ENCODE measurements at regions not wholly inside any gene's neighbourhood (a gene's known extent, or its start where the extent isn't known, plus 50 kb on each side); places are given as distances from the start of the nearest gene placed in this dataset.

DNA sequence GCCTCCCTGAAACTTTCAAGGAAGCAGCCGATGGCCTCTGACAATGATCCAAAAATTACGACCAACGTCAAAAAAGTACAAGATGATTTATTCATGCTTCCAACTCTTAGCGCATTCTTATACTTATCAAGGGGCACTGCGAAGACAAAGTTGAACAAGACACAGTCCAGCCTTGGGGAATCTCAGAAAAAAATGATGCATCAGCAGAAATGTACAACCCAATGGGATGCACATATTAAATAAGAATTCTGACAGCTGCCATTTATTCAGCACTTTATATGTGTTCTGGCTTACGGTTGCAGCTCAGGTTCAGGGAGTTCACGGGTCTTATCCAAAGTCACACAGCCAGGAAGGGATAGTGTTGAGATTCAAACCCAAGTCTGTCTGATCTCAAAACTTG is 96.0 kb upstream of the CPLX2 start:
- Histone ChIP-seq H3K27ac (ENCODE audit: low read depth, low read length, poor library complexity, severe bottlenecking) (no peak overlapping the region), H3K4me3 (ENCODE audit: low read depth, low read length, poor library complexity, severe bottlenecking) (no peak overlapping the region), H3K4me1 (ENCODE audit: insufficient read depth, low read length, poor library complexity, severe bottlenecking) (peaks cover 8% of the 10 kb centered on the region), H3K9me3 (ENCODE audit: low read depth, low read length, poor library complexity, severe bottlenecking) (no peaks in the 10 kb centered on the region), H3K36me3 (ENCODE audit: insufficient read depth, low read length, poor library complexity, severe bottlenecking) (no peaks in the 10 kb centered on the region), H3K27me3 (replicated peaks; ENCODE audit: insufficient read depth, low read depth, low read length, poor library complexity) (no peaks in the 10 kb centered on the region)
- no peak for DNase-seq (ENCODE audit: low spot score)
- ChIA-PET POLR2A (ENCODE audit: low non-redundant PET) (no interaction called here), CTCF (no interaction called here)
- intact Hi-C loops (cut with micrococcal nuclease; ENCODE audit: unreplicated experiment) = no loop called here
- no TSS peak for BruUV-seq (replicated peaks)
- TF ChIP-seq EZH2 (IDR thresholded peaks at IDR 0.05; ENCODE audit: borderline replicate concordance, low read depth, low read length, poor library complexity, severe bottlenecking) = no peak
- TF ChIP-seq, protein P1, sequence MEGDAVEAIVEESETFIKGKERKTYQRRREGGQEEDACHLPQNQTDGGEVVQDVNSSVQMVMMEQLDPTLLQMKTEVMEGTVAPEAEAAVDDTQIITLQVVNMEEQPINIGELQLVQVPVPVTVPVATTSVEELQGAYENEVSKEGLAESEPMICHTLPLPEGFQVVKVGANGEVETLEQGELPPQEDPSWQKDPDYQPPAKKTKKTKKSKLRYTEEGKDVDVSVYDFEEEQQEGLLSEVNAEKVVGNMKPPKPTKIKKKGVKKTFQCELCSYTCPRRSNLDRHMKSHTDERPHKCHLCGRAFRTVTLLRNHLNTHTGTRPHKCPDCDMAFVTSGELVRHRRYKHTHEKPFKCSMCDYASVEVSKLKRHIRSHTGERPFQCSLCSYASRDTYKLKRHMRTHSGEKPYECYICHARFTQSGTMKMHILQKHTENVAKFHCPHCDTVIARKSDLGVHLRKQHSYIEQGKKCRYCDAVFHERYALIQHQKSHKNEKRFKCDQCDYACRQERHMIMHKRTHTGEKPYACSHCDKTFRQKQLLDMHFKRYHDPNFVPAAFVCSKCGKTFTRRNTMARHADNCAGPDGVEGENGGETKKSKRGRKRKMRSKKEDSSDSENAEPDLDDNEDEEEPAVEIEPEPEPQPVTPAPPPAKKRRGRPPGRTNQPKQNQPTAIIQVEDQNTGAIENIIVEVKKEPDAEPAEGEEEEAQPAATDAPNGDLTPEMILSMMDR (conservative IDR thresholded peaks at IDR 0.05; ENCODE audit: low read depth, low read length) = no peak

DNA sequence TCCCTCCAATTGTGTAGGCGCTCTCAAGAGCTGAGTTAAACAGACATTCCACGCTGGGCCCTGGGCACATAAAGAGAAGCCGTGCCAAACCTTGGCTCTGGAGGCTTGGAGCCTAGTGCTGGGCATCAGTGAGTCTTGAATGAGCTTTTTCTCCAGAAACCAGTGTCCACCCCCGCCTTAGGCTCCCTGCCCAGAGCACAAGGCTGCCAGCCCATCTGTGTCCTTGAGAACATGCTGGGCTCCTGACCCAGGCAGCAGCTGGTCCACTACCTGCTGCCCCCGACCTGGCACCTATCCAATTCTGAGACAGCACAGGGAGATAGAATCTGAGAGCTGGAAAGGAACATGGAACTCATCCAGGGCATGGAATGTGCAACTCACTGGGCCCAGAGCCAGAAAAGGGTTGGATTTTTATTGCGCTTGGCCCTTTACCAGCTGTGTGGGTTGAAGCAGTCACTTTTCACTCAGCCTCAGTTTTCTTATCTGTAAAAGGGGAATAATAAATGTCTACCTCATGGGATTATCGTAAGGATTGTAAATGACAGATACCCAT is 92.4 kb upstream of the CPLX2 start:
- Histone ChIP-seq H3K9me3 (ENCODE audit: low read depth, low read length, poor library complexity, severe bottlenecking) (no peaks in the 10 kb centered on the region), H3K27ac (ENCODE audit: low read depth, low read length, poor library complexity, severe bottlenecking) (no peak overlapping the region), H3K4me3 (ENCODE audit: low read depth, low read length, poor library complexity, severe bottlenecking) (no peak overlapping the region), H3K4me1 (ENCODE audit: insufficient read depth, low read length, poor library complexity, severe bottlenecking) (peaks cover under 1% of the 10 kb centered on the region), H3K27me3 (replicated peaks; ENCODE audit: insufficient read depth, low read depth, low read length, poor library complexity) (peaks cover 7% of the 10 kb centered on the region), H3K36me3 (ENCODE audit: insufficient read depth, low read length, poor library complexity, severe bottlenecking) (no peaks in the 10 kb centered on the region)
- ChIA-PET POLR2A (ENCODE audit: low non-redundant PET) (no interaction called here), CTCF (no interaction called here)
- no peak for TF ChIP-seq EZH2 (IDR thresholded peaks at IDR 0.05; ENCODE audit: borderline replicate concordance, low read depth, low read length, poor library complexity, severe bottlenecking)
- TF ChIP-seq, protein P1 (conservative IDR thresholded peaks at IDR 0.05; ENCODE audit: low read depth, low read length) = no peak
- BruUV-seq (replicated peaks) = no TSS peak
- intact Hi-C loops (cut with micrococcal nuclease; ENCODE audit: unreplicated experiment) = no loop called here
- DNase-seq (ENCODE audit: low spot score) = peak; percentile 36

DNA sequence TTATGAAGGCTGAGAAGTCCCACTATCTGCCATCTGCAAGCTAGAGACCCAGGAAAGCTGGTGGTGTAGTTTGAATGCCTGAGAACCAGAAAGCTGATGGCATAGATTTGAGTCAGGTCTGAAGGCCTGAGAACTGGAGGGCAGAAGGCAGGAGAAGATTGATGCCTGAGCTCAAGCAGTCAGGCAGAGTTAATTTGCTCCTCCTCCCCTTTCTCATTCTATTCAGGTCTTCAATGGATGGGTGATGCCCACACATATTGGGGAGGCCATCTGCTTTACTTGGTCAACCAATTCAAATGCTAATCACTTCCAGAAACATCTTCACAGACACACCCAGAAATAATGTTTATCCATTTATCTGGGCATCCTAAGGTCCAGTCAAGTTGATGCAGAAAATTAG is 87.6 kb upstream of the CPLX2 start:
- H3K27me3 ChIP-seq (replicated peaks; ENCODE audit: insufficient read depth, low read depth, low read length, poor library complexity) = peaks cover 13% of the 10 kb centered on the region
- H3K4me3 ChIP-seq (ENCODE audit: low read depth, low read length, poor library complexity, severe bottlenecking) = no peak overlapping the region
- TF ChIP-seq, protein P1 (conservative IDR thresholded peaks at IDR 0.05; ENCODE audit: low read depth, low read length) = no peak
- TF ChIP-seq EZH2 (IDR thresholded peaks at IDR 0.05; ENCODE audit: borderline replicate concordance, low read depth, low read length, poor library complexity, severe bottlenecking) = no peak
- CTCF ChIA-PET = no interaction called here
- H3K36me3 ChIP-seq (ENCODE audit: insufficient read depth, low read length, poor library complexity, severe bottlenecking) = no peaks in the 10 kb centered on the region
- DNase-seq (ENCODE audit: low spot score) = no peak
- intact Hi-C loops (cut with micrococcal nuclease; ENCODE audit: unreplicated experiment) = no loop called here
- POLR2A ChIA-PET (ENCODE audit: low non-redundant PET) = no interaction called here
- no peaks in the 10 kb centered on the region for H3K9me3 ChIP-seq (ENCODE audit: low read depth, low read length, poor library complexity, severe bottlenecking)
- no peak overlapping the region for H3K27ac ChIP-seq (ENCODE audit: low read depth, low read length, poor library complexity, severe bottlenecking)
- no peaks in the 10 kb centered on the region for H3K4me1 ChIP-seq (ENCODE audit: insufficient read depth, low read length, poor library complexity, severe bottlenecking)
- no TSS peak for BruUV-seq (replicated peaks)
